Epithelial cell of proximal tubule (primary cell): ENCODE measurements at regions not wholly inside any gene's neighbourhood (a gene's known extent, or its start where the extent isn't known, plus 50 kb on each side); places are given as distances from the start of the nearest gene placed in this dataset.

Experiments used
- DNase-seq: peaks from one replicate; pipeline ENCODE4 v3.0.0-alpha.2; 2011; ENCODE audit warnings: low read depth
- H3K4me3 ChIP-seq: 2 replicates; pipeline ENCODE4 v1.5.1; 2011; ENCODE audit warnings: low read depth, mild to moderate bottlenecking, low read length
- CTCF ChIP-seq: conservative IDR thresholded peaks from 2 replicates; pipeline ENCODE4 v1.5.1; 2012; ENCODE audit warnings: low read depth, mild to moderate bottlenecking, low read length

GRCh38 chr13:68066879-68067513 is 836.9 kb upstream of the PCDH9 start:
- no peak for TF ChIP-seq CTCF
- no peak overlapping the region for H3K4me3 ChIP-seq
- no peak for DNase-seq

GRCh38 chr13:68064001-68064770 is 834.0 kb upstream of the PCDH9 start:
- no peak for DNase-seq
- H3K4me3 ChIP-seq = no peak overlapping the region
- TF ChIP-seq CTCF = no peak

GRCh38 chr13:68063181-68063580 is 833.0 kb upstream of the PCDH9 start:
- DNase-seq = no peak
- no peak overlapping the region for H3K4me3 ChIP-seq
- TF ChIP-seq CTCF = no peak

- TF ChIP-seq CTCF = no peak
- H3K4me3 ChIP-seq = no peak overlapping the region
- DNase-seq = no peak
Observed at GRCh38 chr13:68057836-68058235, 827.7 kb upstream of the PCDH9 start.

- H3K4me3 ChIP-seq = no peak overlapping the region
- peak; percentile 59 for DNase-seq
- no peak for TF ChIP-seq CTCF
Observed at GRCh38 chr13:68056816-68057710, 826.9 kb upstream of the PCDH9 start.

- no peak for TF ChIP-seq CTCF
- H3K4me3 ChIP-seq = no peak overlapping the region
- no peak for DNase-seq
Observed at GRCh38 chr13:68051910-68052309, 821.8 kb upstream of the PCDH9 start.
